Ishikawa (cell line): ENCODE measurements at regions not wholly inside any gene's neighbourhood (a gene's known extent, or its start where the extent isn't known, plus 50 kb on each side); places are given as distances from the start of the nearest gene placed in this dataset.

ENCODE experiments used
- CEBPB ChIP-seq: IDR thresholded peaks from 2 replicates; pipeline ENCODE4 v1.6.1; 2012
- EGR1 ChIP-seq: IDR thresholded peaks from 2 replicates; pipeline ENCODE4 v1.6.1; 2012
- EP300 ChIP-seq: IDR thresholded peaks from 2 replicates; pipeline ENCODE4 v1.6.1; 2012; ENCODE audit warnings: borderline replicate concordance
- FOXM1 ChIP-seq: IDR thresholded peaks from 2 replicates; pipeline ENCODE4 v1.6.1; 2012; ENCODE audit warnings: low read depth, borderline replicate concordance
- RAD21 ChIP-seq: IDR thresholded peaks from 2 replicates; pipeline ENCODE4 v1.6.1; 2012; ENCODE audit warnings: low read depth
- TAF1 ChIP-seq: IDR thresholded peaks from 2 replicates; pipeline ENCODE4 v1.6.1; 2012; ENCODE audit warnings: low read depth, mild to moderate bottlenecking
- YY1 ChIP-seq: IDR thresholded peaks from 2 replicates; pipeline ENCODE4 v1.6.1; 2012; ENCODE audit warnings: low read depth
- TF ChIP-seq, protein P1 (sequence below): IDR thresholded peaks from 2 replicates; pipeline ENCODE4 v1.6.1; 2012

DNA sequence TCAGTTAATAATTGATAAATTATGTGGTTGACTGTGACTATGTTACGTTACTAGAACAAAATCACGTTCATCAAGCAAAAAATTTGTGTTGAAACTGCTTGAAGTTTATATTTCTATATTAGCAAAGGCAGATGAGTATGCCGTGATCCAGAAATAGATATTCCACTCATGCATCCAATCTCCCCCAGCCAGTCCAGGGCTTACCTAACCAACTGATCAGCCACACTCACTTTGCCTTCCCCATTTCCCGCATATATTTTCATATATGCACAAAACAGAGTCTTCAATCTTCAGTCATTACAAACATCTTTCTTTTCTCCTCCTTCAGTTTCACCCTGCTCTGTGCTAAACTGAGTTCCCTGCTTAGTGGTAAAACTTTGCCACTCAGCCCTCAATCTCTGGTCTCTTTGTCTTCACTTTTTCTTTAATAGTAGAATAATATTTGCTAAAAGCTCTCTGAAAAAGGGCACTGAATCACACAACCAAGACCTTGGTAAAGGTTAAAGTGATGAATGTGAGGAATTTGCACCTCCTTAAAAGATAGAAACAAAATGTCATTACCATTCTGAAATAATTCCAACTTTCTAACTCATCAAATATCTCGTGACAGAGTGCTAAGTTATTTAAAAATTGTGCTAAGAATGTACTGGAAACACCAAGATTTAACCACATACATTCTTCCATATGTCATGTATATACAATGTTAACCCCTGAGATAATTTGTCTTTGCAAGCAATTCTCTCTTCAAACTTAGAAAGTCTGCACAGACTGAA, 893.2 kb upstream of the CRIM1 start:
- no peak for TF ChIP-seq EP300
- no peak for TF ChIP-seq CEBPB
- TF ChIP-seq, protein P1, sequence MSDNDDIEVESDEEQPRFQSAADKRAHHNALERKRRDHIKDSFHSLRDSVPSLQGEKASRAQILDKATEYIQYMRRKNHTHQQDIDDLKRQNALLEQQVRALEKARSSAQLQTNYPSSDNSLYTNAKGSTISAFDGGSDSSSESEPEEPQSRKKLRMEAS: no peak
- no peak for TF ChIP-seq TAF1
- TF ChIP-seq RAD21: no peak
- TF ChIP-seq EGR1: no peak
- no peak for TF ChIP-seq YY1
- TF ChIP-seq FOXM1: no peak
